Upper lobe of left lung (tissue), 4 donors: ENCODE measurements at regions not wholly inside any gene's neighbourhood (a gene's known extent, or its start where the extent isn't known, plus 50 kb on each side); places are given as distances from the start of the nearest gene placed in this dataset.

Source experiments
- CTCF ChIP-seq, 6 experiments: fragments of 450-650 bp in 4 of 6; fragments of 200-600 bp in 2 of 6; sonication (generic) in 2 of 6; IDR thresholded peaks; one replicate each; pipeline ENCODE4 v1.5.1; 2016 to 2019; ENCODE audit warnings: antibody characterized with exemption in 6 of 6
- POLR2A ChIP-seq, 4 donors: fragments of 450-650 bp; IDR thresholded peaks; one replicate each; pipeline ENCODE4 v1.5.1; 2016 to 2017; ENCODE audit warnings: antibody characterized with exemption in 4 of 4, mild to moderate bottlenecking in 2 of 4
- POLR2AphosphoS5 ChIP-seq, 2 donors: sonication (generic); formaldehyde crosslinking; IDR thresholded peaks; one replicate each; pipeline ENCODE4 v1.5.1; 2017; ENCODE audit warnings: antibody characterized with exemption in 2 of 2

- TF ChIP-seq CTCF (IDR thresholded peaks at IDR 0.05): no peak
- no peak for TF ChIP-seq POLR2A (IDR thresholded peaks at IDR 0.05)
- no peak for TF ChIP-seq POLR2AphosphoS5 (IDR thresholded peaks at IDR 0.05)
Observed at GRCh38 chr2:235160281-235160810, 208.5 kb downstream of the SH3BP4 start.
